Ascending aorta (tissue), 2 donors: ENCODE measurements at regions not wholly inside any gene's neighbourhood (a gene's known extent, or its start where the extent isn't known, plus 50 kb on each side); places are given as distances from the start of the nearest gene placed in this dataset.

ENCODE experiments used
- DNase-seq, 2 donors: peaks; one replicate each; pipeline ENCODE4 v3.0.0-alpha.2; 2019; ENCODE audit warnings: low spot score in 2 of 2
- H3K27ac ChIP-seq, 2 donors: fragments of 200-600 bp; sonication (generic); one replicate each; pipeline ENCODE4 v1.5.1; 2016 to 2017; ENCODE audit warnings: mild to moderate bottlenecking in 1 of 2
- H3K27me3 ChIP-seq: fragments of 200-600 bp; sonication (generic); one replicate; pipeline ENCODE4 v1.5.1; 2017
- H3K36me3 ChIP-seq, 2 donors: fragments of 200-600 bp; sonication (generic); one replicate each; pipeline ENCODE4 v1.5.1; 2016
- H3K4me1 ChIP-seq, 2 donors: fragments of 200-600 bp; sonication (generic); one replicate each; pipeline ENCODE4 v1.5.1; 2016 to 2017; ENCODE audit warnings: mild to moderate bottlenecking in 1 of 2
- H3K4me3 ChIP-seq, 2 donors: fragments of 200-600 bp; sonication (generic); one replicate each; pipeline ENCODE4 v1.5.1; 2016 to 2017; ENCODE audit warnings: mild to moderate bottlenecking in 1 of 2
- H3K9me3 ChIP-seq, 2 donors: fragments of 200-600 bp; sonication (generic); one replicate each; pipeline ENCODE4 v1.5.1; 2016
- CTCF ChIP-seq, 3 experiments: fragments of 200-600 bp in 2 of 3; fragments of 450-650 bp in 1 of 3; sonication (generic) in 2 of 3; IDR thresholded peaks; one replicate each; pipeline ENCODE4 v1.5.1; 2016 to 2019; ENCODE audit warnings: antibody characterized with exemption in 3 of 3, mild to moderate bottlenecking in 1 of 3, moderate library complexity in 1 of 3
- intact Hi-C: fragments of 100-400 bp; cut with DNase I; formaldehyde crosslinking; loops from one replicate; pipeline ENCODE4 v1.15.1; 2023

GRCh38 chr3:118501152-118501551 is 533.5 kb downstream of the IGSF11 start:
- Histone ChIP-seq H3K36me3 (no peaks in the 10 kb centered on the region), H3K27ac (no peak overlapping the region), H3K4me1 (no peaks in the 10 kb centered on the region), H3K9me3 (no peaks in the 10 kb centered on the region), H3K4me3 (no peak overlapping the region), H3K27me3 (no peaks in the 10 kb centered on the region)
- DNase-seq: no peak
- no peak for TF ChIP-seq CTCF (IDR thresholded peaks at IDR 0.05)
- intact Hi-C loops: no loop called here

DNA sequence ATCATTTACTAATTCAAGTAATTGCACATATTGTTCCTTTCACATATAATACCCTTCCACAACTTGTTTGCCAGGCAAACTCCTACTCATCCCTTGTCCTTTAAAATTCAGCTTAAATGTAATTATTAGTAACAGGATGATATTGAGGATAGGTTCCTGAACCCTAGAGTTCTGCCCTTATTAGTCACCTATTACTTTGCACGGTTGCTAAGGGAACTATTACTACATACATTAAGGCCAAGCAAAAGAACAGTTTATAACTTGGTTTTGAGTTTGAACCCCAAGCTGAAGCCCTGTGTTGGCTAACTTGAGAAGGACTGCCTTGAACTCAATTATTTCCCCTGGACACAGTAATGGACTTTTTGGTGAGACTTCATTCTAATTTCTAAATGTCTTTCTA is 529.7 kb downstream of the IGSF11 start:
- Histone ChIP-seq H3K4me1 (no peaks in the 10 kb centered on the region), H3K9me3 (no peaks in the 10 kb centered on the region), H3K4me3 (no peak overlapping the region), H3K27me3 (no peaks in the 10 kb centered on the region), H3K27ac (no peak overlapping the region), H3K36me3 (no peaks in the 10 kb centered on the region)
- DNase-seq: no peak
- intact Hi-C loops: no loop called here
- TF ChIP-seq CTCF (IDR thresholded peaks at IDR 0.05): no peak

GRCh38 chr3:118505784-118506183 is 528.9 kb downstream of the IGSF11 start:
- Histone ChIP-seq H3K4me1 (no peaks in the 10 kb centered on the region), H3K27ac (no peak overlapping the region), H3K4me3 (no peak overlapping the region), H3K9me3 (no peaks in the 10 kb centered on the region), H3K36me3 (no peaks in the 10 kb centered on the region), H3K27me3 (no peaks in the 10 kb centered on the region)
- no peak for DNase-seq
- intact Hi-C loops: no loop called here
- TF ChIP-seq CTCF (IDR thresholded peaks at IDR 0.05): no peak

DNA sequence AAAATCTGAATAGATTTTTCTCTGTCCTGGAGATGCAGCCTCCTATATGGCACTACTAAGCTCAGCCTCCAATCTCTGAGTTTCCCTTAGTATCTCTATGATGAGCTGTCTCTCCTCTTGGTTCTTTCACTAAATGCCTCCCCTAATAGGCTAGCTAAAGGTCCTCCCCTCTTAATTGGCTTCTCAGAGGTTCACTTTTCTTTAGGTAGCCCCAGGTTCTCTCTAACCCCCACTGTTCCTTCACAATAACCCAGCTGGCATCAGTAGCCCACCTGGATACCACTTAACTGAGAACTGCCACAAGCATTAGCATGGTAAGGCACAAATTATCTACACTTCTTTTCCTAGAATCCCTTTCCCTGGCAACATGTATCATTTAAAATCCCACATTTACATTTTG is 523.2 kb downstream of the IGSF11 start:
- TF ChIP-seq CTCF (IDR thresholded peaks at IDR 0.05): no peak
- H3K36me3 ChIP-seq: no peaks in the 10 kb centered on the region
- DNase-seq: no peak

GRCh38 chr3:118512301-118512700 is 522.3 kb downstream of the IGSF11 start:
- H3K27ac ChIP-seq: no peak overlapping the region
- no peaks in the 10 kb centered on the region for H3K4me1 ChIP-seq
- no peaks in the 10 kb centered on the region for H3K36me3 ChIP-seq
- no peaks in the 10 kb centered on the region for H3K9me3 ChIP-seq
- no peak overlapping the region for H3K4me3 ChIP-seq
- intact Hi-C loops: no loop called here
- DNase-seq: no peak
- TF ChIP-seq CTCF (IDR thresholded peaks at IDR 0.05): no peak
- no peaks in the 10 kb centered on the region for H3K27me3 ChIP-seq

More for the DNA sequence above, 523.2 kb downstream of the IGSF11 start:
- Histone ChIP-seq H3K9me3 (no peaks in the 10 kb centered on the region), H3K27ac (no peak overlapping the region), H3K4me3 (no peak overlapping the region), H3K27me3 (no peaks in the 10 kb centered on the region), H3K4me1 (no peaks in the 10 kb centered on the region)
- intact Hi-C loops: no loop called here

GRCh38 chr3:118525077-118525476 is 509.6 kb downstream of the IGSF11 start:
- intact Hi-C loops: no loop called here
- no peak for DNase-seq
- no peak for TF ChIP-seq CTCF (IDR thresholded peaks at IDR 0.05)
- H3K4me3 ChIP-seq: no peak overlapping the region
- H3K36me3 ChIP-seq: no peaks in the 10 kb centered on the region
- no peaks in the 10 kb centered on the region for H3K27me3 ChIP-seq
- no peak overlapping the region for H3K27ac ChIP-seq
- H3K4me1 ChIP-seq: no peaks in the 10 kb centered on the region
- no peaks in the 10 kb centered on the region for H3K9me3 ChIP-seq
